Stimulated activated CD8-positive, alpha-beta memory T cell treated with anti-CD3 and anti-CD28 coated beads, Interleukin-12 subunit alpha, Interleukin-12 subunit beta, amount 100 ng/mL, for 1 hour (primary cell): ENCODE measurements at regions not wholly inside any gene's neighbourhood (a gene's known extent, or its start where the extent isn't known, plus 50 kb on each side); places are given as distances from the start of the nearest gene placed in this dataset.

Experiments used
- DNase-seq: peaks from one replicate; pipeline ENCODE4 v3.0.0-alpha.2; 2020; ENCODE audit warnings: low read depth

DNA sequence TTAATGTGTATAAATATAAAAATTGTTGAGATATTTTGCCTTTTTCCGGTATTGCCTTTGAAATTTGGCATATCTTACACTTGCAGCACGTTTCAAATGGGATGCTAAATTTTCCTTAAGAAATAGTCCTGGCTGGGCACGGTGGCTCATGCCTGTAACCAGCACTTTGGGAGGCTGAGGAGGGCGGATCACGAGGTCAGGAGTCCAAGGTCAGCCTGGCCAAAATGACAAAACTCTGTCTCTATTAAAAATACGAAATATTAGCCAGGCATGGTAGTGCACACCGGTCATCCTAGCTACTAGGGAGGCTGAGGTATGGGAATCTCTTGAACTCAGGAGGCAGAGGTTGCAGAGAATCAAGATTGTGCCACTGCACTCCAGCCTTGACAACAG is 220.2 kb downstream of the PTEN start:
- DNase-seq, result no peak

- no peak for DNase-seq
Measured at GRCh38 chr10:88086187-88086960, 222.9 kb downstream of the PTEN start.

- no peak for DNase-seq
Measured at GRCh38 chr10:88088441-88089340, 225.3 kb downstream of the PTEN start.

DNA sequence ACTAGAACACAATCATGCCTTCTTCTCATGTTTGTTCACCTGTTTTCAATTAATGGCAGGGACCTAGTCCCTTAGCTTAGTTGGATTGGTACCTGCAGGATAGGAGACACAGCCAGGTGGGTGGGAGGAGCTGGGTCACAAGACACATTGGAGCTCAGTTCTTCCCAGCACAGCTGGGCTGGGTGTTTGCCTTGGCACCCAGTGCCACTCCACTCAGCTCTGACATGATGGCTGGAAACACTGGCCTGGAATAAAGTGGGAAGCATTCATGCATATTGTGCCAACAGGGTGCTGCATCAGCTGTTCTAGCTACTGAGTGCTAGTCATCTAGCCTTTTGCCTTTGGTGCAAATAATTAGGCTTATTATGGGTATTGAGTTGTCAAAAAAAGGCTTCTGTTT is 226.1 kb downstream of the PTEN start:
- DNase-seq, result no peak

GRCh38 chr10:88090568-88091214 is 227.3 kb downstream of the PTEN start:
- DNase-seq, result no peak

DNA sequence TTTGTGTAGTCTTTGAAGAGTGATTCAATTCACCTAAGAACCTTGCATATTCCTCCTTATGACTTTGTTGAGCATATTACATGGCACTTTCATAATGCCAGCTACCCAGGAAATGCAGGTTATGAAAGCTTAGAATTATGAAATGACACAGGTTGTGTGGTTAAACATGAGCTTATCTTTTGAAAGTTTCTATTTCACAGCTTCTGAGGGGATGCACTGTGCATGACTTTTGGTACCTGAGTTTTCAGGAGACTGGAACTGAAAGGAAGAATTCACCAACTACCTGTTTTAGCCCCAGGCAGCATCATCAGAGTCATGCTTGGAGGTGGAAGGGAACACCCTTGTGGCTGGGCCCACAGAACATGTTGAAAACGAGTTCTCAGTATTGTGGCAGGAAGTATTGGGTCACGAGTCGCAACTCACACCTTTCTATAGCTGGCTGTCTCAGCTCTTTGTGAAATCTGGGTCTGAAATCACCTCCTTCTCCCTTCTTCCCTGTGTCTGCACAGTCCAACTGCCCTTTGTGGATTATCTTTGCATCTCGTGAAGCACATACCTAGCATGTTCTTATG is 228.2 kb downstream of the PTEN start:
- DNase-seq, result peak; percentile 37

DNA sequence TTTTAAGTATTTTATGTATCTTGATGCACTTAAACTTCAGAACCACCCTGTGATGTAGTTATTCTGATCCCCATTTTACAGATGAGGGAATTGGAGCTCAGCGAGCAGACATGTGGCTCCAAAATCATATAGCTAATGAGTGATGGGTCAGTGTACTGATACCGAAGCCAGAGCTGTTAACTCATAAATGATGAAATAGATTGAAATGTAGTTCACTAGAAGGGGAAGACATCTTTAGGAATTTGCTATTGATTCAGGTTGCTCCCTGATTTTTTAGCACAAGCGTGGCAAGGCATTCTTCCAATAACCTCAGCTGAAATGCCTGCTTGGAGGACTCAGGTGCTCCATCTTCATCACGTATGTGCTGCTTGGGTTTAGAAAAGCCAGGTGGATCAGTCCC is 228.8 kb downstream of the PTEN start:
- no peak for DNase-seq

DNA sequence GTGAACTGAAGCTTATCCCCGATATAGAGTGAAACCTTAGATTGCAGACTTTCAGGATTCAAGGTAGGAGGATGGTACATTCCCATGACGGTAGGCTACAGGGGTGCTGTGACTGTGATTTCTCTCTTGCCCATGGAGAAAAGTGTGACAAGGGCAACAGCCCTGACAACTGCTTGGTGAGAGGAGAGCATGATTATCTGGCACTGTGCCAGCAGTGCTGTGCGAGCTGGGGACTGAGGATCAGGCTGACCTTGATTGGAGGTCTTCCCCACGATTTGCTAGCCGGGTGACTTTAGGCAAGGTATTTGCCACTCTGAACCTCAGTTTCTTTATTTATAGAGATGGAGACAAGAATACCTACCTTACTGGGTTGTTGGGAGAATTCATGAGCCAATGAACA is 229.5 kb downstream of the PTEN start:
- no peak for DNase-seq

DNA sequence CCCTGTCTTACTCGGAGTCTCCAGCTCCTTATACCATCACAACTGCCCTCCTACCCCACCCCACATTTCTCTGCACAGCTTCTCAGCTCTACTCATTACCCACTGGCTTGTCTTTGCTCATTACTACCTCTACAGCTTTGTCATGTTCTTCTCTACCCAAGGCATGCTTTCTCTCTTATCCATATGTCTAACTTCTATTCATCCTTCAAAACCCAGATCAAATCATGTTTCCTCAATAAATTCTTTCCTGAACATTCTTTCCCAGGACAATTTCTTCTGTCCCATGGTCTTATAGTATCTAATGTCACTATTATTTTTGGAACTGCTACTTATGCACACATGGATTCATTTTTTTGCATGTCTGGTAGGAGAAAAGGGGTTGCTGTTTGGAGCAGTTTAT is 231.4 kb downstream of the PTEN start:
- no peak for DNase-seq

DNA sequence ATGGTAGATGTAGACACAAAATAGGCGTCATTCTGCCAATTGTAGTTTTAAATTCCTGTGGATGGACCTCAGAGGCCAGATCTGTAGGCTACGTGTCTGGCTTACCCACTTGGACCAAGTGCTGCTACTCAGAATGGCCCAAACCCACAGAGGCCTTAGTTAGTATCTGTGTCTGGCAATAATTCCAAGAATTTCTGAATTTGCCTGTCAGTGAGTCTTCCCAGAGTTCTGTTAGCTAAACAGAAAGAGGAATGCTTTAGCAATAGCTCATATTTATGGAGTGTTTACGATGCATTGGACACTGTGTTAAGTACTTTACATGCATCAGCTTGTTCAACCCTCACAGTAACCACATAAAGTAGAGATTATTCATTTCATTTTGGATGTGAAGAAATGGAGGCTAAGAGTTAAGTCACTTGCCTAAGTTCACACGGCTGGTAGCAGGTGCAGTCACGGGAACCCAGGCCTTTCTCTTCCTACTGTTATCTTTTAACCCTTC is 231.8 kb downstream of the PTEN start:
- DNase-seq, result no peak

DNA sequence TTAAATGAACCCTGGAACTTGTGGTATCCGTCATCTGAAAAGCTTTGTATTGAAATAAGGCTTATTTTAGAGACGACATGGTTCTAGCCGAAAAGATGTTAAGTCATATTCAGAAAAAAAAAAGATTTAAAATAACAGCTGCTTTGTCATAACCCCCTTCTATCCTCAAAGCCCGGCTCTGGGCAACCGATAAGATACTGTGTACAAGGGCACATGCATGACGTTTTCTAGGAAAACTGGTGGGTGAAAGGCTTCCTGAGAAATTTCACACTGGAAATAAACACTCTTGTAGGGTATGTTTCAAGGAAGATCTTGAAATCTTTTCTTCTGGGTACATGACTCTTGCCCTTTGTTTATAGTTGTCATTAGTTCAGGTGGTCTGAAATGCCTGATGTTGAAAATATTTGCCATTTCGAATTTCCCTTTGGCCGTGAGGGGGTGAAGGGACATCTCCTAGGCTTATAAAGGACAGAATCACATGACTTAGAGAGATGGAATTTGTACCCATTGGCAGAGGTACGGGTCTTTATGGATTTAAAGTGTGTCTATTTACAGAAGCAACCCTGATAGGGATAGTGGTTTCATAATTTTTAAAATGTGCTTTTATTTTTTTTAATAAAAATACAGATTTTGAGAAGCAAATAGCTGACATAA is 232.5 kb downstream of the PTEN start:
- no peak for DNase-seq

DNA sequence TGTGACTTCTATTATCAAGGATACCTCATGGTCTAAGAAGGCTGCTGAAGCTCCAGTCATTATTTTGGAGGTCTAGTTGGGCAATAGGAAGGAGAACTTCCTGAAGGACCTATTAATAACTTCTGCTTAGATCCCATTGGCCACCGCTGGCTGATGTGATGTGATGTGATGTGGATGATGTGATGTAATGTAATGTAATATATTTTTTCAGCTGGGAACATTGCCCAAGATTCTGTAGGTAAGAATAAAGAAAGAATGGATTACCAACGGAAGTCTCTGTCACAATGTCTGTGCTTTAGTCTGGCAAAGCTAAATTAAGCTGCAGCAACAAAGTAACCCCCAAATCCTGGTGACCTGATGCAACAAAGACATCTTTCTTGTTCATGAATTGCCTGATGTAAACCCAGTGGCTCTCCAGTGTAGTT is 233.7 kb downstream of the PTEN start:
- no peak for DNase-seq

GRCh38 chr10:88097536-88097935 is 234.1 kb downstream of the PTEN start:
- no peak for DNase-seq

DNA sequence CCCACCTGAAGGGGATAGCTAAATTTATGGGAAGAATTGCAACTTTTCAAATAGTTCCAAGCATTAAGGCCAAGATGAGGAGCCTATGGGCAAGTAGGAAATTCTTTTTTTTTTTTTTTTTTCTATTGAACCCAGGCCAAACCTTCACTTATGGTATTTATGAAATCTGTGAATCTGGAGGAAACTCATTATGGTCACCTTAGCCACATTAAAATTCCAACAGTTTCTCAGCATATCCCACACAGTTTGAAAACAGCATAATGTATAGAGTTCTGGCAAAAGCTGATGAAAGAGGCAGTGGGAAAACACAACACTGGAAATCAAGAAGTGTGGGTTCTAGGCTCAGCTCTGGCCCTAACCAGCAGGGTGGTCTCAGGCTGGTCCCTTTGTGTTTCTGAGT is 236.9 kb downstream of the PTEN start:
- no peak for DNase-seq

GRCh38 chr10:88101666-88102065 is 238.2 kb downstream of the PTEN start:
- DNase-seq, result no peak

- DNase-seq, result no peak
Measured at GRCh38 chr10:88103576-88103975, 240.2 kb downstream of the PTEN start.

GRCh38 chr10:88104223-88104622 is 240.8 kb downstream of the PTEN start:
- DNase-seq, result no peak

- DNase-seq, result no peak
Measured at GRCh38 chr10:88106366-88106765, 242.9 kb downstream of the PTEN start.

GRCh38 chr10:88107296-88108097 is 244.1 kb downstream of the PTEN start:
- DNase-seq, result no peak

DNA sequence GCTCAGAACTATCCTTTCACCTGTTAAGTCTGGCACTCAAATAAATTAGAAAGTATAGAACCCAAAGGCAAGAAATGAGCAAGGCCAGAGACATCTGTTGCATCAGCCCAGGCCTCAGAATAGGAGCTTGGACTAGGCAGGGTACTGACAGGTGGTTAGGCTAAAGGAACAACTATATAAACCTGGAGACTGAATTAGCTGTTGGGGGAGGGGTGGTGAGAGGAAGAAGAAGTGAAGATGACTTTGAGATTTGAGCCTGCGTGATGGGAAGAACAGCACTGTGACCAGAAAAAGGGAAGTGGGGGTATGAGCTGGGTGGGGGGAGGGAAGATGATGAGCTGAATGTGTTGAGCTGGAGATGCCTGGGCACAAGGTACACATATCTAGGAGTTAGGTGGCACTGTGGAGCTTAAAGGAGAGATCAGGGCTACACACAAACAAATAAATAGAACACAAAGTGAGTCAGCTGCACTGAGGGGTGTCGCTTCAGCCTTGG is 244.7 kb downstream of the PTEN start:
- no peak for DNase-seq

DNA sequence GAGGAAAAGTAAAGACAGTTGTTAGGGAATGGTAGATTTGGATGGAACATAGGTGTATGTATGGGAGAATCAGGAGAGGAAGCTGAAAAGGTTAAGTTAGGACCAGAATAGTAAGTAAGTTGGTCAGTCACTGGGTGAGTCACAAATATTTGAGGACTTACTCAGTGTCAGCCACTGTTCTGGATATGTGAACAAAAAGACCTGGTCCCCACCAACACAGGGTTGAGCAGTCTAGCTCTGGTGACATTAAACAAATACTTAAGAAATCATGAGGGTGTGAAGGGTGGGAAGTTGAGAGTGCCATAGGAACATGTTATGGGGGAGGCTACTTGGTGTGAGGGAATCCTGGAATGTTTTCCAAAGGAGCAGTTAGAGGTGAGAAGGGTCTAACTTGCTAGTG is 246.9 kb downstream of the PTEN start:
- no peak for DNase-seq
